Ovary (tissue), 3 donors: ENCODE measurements at regions not wholly inside any gene's neighbourhood (a gene's known extent, or its start where the extent isn't known, plus 50 kb on each side); places are given as distances from the start of the nearest gene placed in this dataset.
"Not testable (repeated sequence)": the region's sequence is repeated elsewhere in the genome, so short reads cannot be mapped to it uniquely, and the experiment has no call there.

Experiments used
- CTCF ChIP-seq, 3 donors: fragments of 450-650 bp in 2 of 3; fragments of 200-600 bp in 1 of 3; IDR thresholded peaks; one replicate each; pipeline versions ENCODE4 v1.5.1 to v1.8.0; 2016 to 2022; ENCODE audit warnings: antibody characterized with exemption in 3 of 3, mild to moderate bottlenecking in 1 of 3
- EP300 ChIP-seq: sonication (generic); formaldehyde crosslinking; IDR thresholded peaks from one replicate; pipeline ENCODE4 v1.6.1; 2017; ENCODE audit warnings: antibody characterized with exemption
- donor health status: DM: no; HTN: no; CAD: no.

- TF ChIP-seq CTCF (IDR thresholded peaks at IDR 0.05); EP300: not testable (repeated sequence)
Observed at GRCh38 chr1:166316306-166316705, 149.5 kb upstream of the FAM78B start.
